AG04450 (cell line): ENCODE measurements at regions not wholly inside any gene's neighbourhood (a gene's known extent, or its start where the extent isn't known, plus 50 kb on each side); places are given as distances from the start of the nearest gene placed in this dataset.
"Not testable (repeated sequence)": the region's sequence is repeated elsewhere in the genome, so short reads cannot be mapped to it uniquely, and the experiment has no call there.

Experiments used
- CTCF ChIA-PET: fragments of 300-600, 350-600 bp; formaldehyde crosslinking; extraction: SDS; loops from one replicate; lab custom pipeline; 2022; ENCODE audit warnings: antibody characterized with exemption, inconsistent platforms; lab: Charles Lee
- POLR2A ChIA-PET: fragments of 350-600 bp; formaldehyde crosslinking; extraction: SDS; loops from one replicate; lab custom pipeline; 2021; ENCODE audit warnings: antibody characterized with exemption, inconsistent platforms; lab: Yijun Ruan, JAX
- DNase-seq: peaks from one replicate; pipeline ENCODE4 v3.0.0-alpha.2; 2011; ENCODE audit warnings: low read depth, low spot score
- H3K27ac ChIP-seq: one replicate; pipeline ENCODE4 v1.5.1; 2012; ENCODE audit warnings: low read depth, low read length, control low read depth
- H3K27me3 ChIP-seq: one replicate; pipeline ENCODE4 v1.6.0; 2012; ENCODE audit warnings: low read length; ENCODE audit not compliant: control insufficient read depth, insufficient read depth
- H3K4me3 ChIP-seq: 2 replicates; pipeline ENCODE4 v1.5.1; 2011; ENCODE audit warnings: mild to moderate bottlenecking, low read depth, low read length, control low read depth
- H3K9me3 ChIP-seq: 2 replicates; pipeline ENCODE4 v1.5.1; 2012; ENCODE audit warnings: low read length; ENCODE audit not compliant: control insufficient read depth, insufficient read depth
- TF ChIP-seq, protein P1 (sequence below): IDR thresholded peaks from 2 replicates; pipeline ENCODE4 v1.5.1; 2011; ENCODE audit warnings: low read depth, low read length, control low read depth, inconsistent platforms

DNA sequence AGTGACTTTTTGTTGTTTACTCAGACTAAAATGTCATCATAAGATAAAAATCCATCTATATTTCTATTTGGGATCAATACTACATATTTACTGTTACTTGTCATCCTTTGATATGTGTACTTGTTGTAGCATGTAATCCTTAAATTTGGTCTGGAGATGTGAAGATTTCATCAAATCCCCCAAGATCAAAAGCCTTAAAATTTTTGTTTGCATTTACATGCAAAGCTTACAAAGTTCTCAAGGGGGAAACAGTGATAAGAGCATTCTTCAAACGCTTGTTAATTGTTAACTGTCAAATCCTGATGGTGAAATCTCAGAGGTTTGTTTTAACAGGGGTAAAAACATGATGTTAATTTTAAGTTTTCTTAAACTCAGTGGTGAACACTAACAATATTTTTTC is 84.9 kb upstream of the SKAP2 start:
- TF ChIP-seq, protein P1, sequence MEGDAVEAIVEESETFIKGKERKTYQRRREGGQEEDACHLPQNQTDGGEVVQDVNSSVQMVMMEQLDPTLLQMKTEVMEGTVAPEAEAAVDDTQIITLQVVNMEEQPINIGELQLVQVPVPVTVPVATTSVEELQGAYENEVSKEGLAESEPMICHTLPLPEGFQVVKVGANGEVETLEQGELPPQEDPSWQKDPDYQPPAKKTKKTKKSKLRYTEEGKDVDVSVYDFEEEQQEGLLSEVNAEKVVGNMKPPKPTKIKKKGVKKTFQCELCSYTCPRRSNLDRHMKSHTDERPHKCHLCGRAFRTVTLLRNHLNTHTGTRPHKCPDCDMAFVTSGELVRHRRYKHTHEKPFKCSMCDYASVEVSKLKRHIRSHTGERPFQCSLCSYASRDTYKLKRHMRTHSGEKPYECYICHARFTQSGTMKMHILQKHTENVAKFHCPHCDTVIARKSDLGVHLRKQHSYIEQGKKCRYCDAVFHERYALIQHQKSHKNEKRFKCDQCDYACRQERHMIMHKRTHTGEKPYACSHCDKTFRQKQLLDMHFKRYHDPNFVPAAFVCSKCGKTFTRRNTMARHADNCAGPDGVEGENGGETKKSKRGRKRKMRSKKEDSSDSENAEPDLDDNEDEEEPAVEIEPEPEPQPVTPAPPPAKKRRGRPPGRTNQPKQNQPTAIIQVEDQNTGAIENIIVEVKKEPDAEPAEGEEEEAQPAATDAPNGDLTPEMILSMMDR: no peak
- H3K9me3 ChIP-seq: no peaks in the 10 kb centered on the region
- no peak overlapping the region for H3K27ac ChIP-seq
- no peak overlapping the region for H3K4me3 ChIP-seq
- ChIA-PET CTCF (interaction anchor here (1.6 kb wide), 1 partner anchor 14 kb away, joined by 4 read pairs; no protein-coding TSS in a partner anchor), POLR2A (interaction anchor here (1.2 kb wide), 1 partner anchor 148 kb away, joined by 4 read pairs; no protein-coding TSS in a partner anchor)
- H3K27me3 ChIP-seq: no peaks in the 10 kb centered on the region
- DNase-seq: no peak

DNA sequence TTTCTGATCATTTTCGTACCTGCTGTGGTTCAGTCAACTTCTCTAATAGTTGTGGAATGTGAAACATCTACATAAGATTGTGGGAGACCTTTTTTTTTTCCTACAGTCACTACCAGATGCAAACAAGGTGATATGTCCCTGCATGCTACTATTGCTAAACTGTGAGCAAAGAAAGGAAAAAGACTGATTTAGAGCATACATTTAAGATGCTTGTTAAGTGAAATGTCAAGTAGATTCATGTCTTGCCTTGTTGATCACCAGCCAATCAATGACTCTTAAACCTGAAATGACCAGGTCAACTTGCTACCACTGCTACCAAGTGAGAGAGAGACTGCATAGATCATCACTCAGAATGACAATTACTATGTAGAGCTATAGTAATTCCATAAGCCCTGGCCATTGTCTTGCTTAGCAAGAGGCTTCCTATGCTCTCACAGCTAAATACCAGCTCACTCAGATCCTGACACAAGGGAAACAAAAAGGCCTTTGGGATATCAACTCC is 84.3 kb upstream of the SKAP2 start:
- H3K27ac ChIP-seq: no peak overlapping the region
- H3K4me3 ChIP-seq: no peak overlapping the region
- CTCF ChIA-PET: no interaction called here
- no peak for DNase-seq
- no peaks in the 10 kb centered on the region for H3K27me3 ChIP-seq
- POLR2A ChIA-PET: no interaction called here
- no peaks in the 10 kb centered on the region for H3K9me3 ChIP-seq
- TF ChIP-seq, protein P1: no peak

DNA sequence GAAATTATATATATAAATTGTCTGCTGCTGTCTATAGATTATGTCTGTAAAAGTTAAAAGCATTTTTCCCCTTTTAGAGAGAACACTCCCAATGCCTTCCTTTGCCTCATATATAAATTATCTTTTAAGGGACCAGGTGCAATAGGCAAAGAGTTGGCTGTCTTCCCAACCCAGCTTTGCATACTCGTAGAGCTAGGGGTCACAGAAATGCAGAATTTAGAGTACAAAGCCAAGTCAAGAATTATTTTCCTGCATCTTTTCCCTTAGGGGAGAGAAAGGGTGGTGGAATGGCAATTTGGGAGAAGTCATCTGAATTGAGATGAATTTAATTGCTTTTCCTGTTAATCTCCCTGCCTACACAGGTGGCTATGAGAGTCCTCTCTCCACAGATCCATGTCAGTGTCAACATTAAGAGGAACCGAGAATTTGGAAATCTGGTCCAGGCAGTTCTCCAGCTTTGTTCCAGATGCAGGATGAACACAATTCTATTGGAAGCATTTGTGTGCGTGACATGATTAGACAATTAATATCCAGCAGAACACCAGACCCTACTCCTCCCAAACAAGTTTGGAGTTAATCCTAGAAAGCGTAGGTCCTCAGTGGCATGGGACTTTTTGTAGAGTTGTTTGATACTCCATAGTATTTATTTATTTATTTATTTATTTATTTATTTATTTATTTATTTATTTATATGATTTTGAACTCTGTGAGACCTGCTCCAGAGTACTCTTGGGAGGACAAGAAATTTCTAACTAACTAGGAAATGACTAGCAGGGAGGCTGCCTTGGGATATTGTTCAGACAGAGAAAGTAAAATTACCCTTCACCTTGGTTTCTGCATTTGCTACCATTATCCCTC is 80.3 kb upstream of the SKAP2 start:
- no peak overlapping the region for H3K27ac ChIP-seq
- TF ChIP-seq, protein P1: no peak
- no peaks in the 10 kb centered on the region for H3K9me3 ChIP-seq
- CTCF ChIA-PET: no interaction called here
- H3K4me3 ChIP-seq: no peak overlapping the region
- POLR2A ChIA-PET: no interaction called here
- H3K27me3 ChIP-seq: no peaks in the 10 kb centered on the region
- DNase-seq: no peak

DNA sequence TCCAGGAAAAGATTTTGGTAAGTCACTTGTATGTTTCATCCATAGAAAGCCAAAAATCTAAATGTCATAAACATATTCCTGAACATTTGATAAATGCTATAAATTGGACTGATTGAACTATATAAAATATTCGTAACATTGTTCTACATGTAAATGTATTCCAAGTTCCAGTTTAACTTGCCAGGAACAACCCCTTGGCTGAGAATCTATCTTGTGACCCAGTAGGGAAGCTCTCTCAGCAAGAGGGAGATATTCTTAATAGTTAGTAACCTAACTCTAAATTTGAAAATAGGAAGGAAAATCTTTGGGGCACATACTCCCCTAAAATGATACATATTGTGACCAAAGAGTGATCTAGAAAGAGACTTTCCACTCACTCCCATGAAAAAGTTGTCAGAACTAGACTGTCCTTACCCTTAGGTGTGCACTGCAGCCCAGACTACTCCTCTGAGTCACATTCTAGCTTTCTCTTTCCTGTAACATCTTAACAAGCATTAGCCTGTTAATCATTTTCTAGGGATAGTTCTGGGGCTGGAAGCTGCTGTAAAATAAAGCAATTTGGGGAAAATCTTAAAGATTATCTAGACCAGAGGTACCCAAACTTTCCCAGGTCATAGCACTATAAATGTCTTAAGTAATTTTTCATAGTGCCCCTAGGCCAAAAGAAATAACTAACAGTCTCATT is 73.7 kb upstream of the SKAP2 start:
- no peaks in the 10 kb centered on the region for H3K9me3 ChIP-seq
- ChIA-PET POLR2A (no interaction called here), CTCF (no interaction called here)
- DNase-seq: no peak
- TF ChIP-seq, protein P1: no peak
- H3K27me3 ChIP-seq: no peaks in the 10 kb centered on the region
- H3K4me3 ChIP-seq: no peak overlapping the region
- H3K27ac ChIP-seq: no peak overlapping the region

DNA sequence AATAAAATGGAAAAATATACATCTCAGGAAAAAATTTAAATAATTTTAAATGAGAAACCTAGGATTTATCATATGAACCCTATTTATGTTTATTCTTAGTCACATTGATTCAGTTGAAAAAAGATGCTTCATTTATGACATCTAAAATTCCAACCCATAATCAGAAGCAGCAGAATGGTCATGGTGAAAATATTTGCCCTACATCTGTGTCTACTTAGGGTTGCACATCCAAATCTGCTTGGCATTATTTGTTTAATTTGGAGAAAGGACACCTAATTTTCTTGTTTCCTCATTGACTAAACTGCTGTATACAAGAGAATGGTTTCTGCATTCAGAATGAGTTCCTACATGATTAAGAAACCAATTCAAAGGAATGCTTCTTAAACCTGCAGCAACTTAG is 72.9 kb upstream of the SKAP2 start:
- CTCF ChIA-PET: no interaction called here
- H3K27me3 ChIP-seq: no peaks in the 10 kb centered on the region
- no peaks in the 10 kb centered on the region for H3K9me3 ChIP-seq
- TF ChIP-seq, protein P1: no peak
- no peak overlapping the region for H3K4me3 ChIP-seq
- H3K27ac ChIP-seq: no peak overlapping the region
- POLR2A ChIA-PET: no interaction called here
- DNase-seq: no peak

DNA sequence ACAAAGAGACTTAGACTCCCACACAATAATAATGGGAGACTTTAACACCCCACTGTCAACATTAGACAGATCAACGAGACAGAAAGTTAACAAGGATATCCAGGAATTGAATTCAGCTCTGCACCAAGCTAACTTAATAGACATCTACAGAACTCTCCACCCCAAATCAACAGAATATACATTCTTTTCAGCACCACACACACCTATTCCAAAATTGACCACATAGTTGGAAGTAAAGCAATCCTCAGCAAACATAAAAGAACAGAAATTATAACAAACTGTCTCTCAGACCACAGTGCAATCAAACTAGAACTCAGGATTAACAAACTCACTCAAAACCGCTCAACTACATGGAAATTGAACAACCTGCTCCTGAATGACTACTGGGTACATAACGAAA is 68.2 kb upstream of the SKAP2 start:
- CTCF ChIA-PET, POLR2A ChIA-PET, H3K4me3 ChIP-seq, H3K27ac ChIP-seq, H3K27me3 ChIP-seq, DNase-seq, H3K9me3 ChIP-seq: not testable (repeated sequence)
